ENCODE measurements at regions not wholly inside any gene's neighbourhood (a gene's known extent, or its start where the extent isn't known, plus 50 kb on each side); places are given as distances from the start of the nearest gene placed in this dataset.

DNA sequence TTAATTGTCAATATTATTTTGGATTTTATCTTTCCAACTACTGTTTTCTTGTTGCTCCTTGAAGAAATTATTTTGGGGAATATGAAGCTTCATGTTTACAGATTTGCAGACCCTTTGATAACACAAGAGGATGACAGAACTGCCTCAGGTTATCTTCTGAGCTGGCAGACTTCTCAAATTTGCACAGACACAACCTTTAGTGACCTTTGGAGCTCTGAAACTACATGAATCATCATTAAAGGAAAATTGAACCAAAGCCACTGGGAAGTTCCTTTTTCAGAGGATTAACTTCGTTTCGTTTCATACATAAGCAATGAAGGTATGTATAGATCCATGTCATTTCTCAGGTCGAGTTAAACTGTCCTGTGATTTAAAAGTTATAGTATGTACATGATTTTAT lies 85.9 kb downstream of the FBXO5 start:
- FAIRE-seq (no peak), DNase-seq (ENCODE audit: insufficient read length, low spot score) (no peak)
- TF ChIP-seq POU2F2 (IDR thresholded peaks at IDR 0.05; ENCODE audit: low read depth, low read length) = no peak
- no peak for TF ChIP-seq TAF1 (IDR thresholded peaks at IDR 0.05; ENCODE audit: low read depth, low read length)
- no peak for TF ChIP-seq SPI1 (IDR thresholded peaks at IDR 0.05; ENCODE audit: low read depth, low read length)
- no peak for TF ChIP-seq POLR2A (IDR thresholded peaks at IDR 0.05; ENCODE audit: low read depth, low read length)
- no peak for TF ChIP-seq PAX5 (IDR thresholded peaks at IDR 0.05; ENCODE audit: insufficient read depth, low read length, severe bottlenecking)
- TF ChIP-seq POLR2AphosphoS5 (IDR thresholded peaks at IDR 0.05; ENCODE audit: low read depth, low read length) = no peak

GRCh38 chr6:152897807-152898399 lies 84.9 kb downstream of the FBXO5 start:
- DNase-seq (ENCODE audit: insufficient read length, low spot score) (peak; percentile 15), FAIRE-seq (peak; percentile 90)
- TF ChIP-seq POU2F2 (IDR thresholded peaks at IDR 0.05; ENCODE audit: low read depth, low read length) = no peak
- no peak for TF ChIP-seq PAX5 (IDR thresholded peaks at IDR 0.05; ENCODE audit: insufficient read depth, low read length, severe bottlenecking)

GRCh38 chr6:152904678-152905077 lies 78.2 kb downstream of the FBXO5 start:
- no peak for TF ChIP-seq POU2F2 (IDR thresholded peaks at IDR 0.05; ENCODE audit: low read depth, low read length)
- TF ChIP-seq PAX5 (IDR thresholded peaks at IDR 0.05; ENCODE audit: insufficient read depth, low read length, severe bottlenecking) = no peak
- no peak for TF ChIP-seq POLR2A (IDR thresholded peaks at IDR 0.05; ENCODE audit: low read depth, low read length)
- no peak for TF ChIP-seq SPI1 (IDR thresholded peaks at IDR 0.05; ENCODE audit: low read depth, low read length)
- TF ChIP-seq TAF1 (IDR thresholded peaks at IDR 0.05; ENCODE audit: low read depth, low read length) = no peak
- TF ChIP-seq POLR2AphosphoS5 (IDR thresholded peaks at IDR 0.05; ENCODE audit: low read depth, low read length) = no peak
- no peak for FAIRE-seq
- DNase-seq (ENCODE audit: insufficient read length, low spot score) = no peak

DNA sequence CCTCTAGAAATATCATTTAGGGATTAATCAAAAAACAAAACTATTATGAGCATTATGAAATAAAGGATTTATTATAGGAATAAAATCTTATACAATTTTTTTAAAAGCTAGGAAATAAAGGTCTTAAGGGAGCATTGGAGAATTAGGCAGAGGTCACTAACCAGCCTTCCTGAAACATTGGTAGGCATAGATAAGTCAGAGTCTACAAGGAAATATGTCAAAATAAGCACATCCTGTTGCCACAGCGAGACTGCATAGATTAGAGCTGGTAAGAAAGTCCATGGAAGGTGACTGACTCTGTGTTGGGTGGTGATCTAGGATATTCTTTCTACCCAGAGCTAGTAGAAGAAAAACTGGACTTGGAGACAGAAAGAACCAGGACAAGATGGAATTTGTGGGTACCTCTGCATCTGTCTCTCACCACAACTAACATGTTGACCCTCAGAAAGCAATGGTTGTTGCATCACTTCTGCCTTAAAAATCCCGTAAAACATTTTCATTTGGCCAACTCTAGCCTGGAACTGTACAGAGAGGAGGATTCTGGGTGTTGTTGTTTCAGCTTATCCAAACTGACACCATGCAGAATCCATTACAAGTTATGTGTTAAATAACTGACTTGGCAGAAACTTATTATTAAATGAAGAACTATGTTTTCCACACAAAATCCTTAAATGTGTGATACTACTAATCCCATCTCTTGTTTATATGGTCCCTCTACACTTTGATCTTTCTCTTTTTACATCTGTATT lies 77.1 kb downstream of the FBXO5 start:
- DNase-seq (ENCODE audit: insufficient read length, low spot score) (no peak), FAIRE-seq (no peak)
- TF ChIP-seq TAF1 (IDR thresholded peaks at IDR 0.05; ENCODE audit: low read depth, low read length) (no peak), SPI1 (IDR thresholded peaks at IDR 0.05; ENCODE audit: low read depth, low read length) (no peak), POU2F2 (IDR thresholded peaks at IDR 0.05; ENCODE audit: low read depth, low read length) (no peak), POLR2A (IDR thresholded peaks at IDR 0.05; ENCODE audit: low read depth, low read length) (no peak), POLR2AphosphoS5 (IDR thresholded peaks at IDR 0.05; ENCODE audit: low read depth, low read length) (no peak), PAX5 (IDR thresholded peaks at IDR 0.05; ENCODE audit: insufficient read depth, low read length, severe bottlenecking) (no peak)

DNA sequence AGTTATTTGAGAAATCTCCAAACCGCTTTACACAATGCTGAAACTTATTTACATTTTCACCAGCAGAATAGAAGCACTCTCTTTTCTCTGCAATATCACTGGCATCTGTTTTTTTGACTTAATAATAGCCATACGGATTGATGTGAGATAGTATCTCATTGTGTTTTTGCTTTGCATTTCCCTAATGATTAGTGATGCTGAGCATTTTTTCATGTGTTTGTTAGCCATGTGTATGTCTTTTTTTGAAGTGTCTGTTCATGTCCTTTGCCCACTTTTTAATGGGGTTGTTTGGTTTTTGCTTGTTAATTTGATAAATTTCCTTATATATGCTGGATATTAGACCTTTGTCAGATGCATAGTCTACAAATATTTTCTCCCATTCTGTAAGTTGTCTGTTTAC lies 73.6 kb downstream of the FBXO5 start:
- FAIRE-seq (no peak), DNase-seq (ENCODE audit: insufficient read length, low spot score) (no peak)
- TF ChIP-seq PAX5 (IDR thresholded peaks at IDR 0.05; ENCODE audit: insufficient read depth, low read length, severe bottlenecking) (no peak), TAF1 (IDR thresholded peaks at IDR 0.05; ENCODE audit: low read depth, low read length) (no peak), SPI1 (IDR thresholded peaks at IDR 0.05; ENCODE audit: low read depth, low read length) (no peak), POLR2A (IDR thresholded peaks at IDR 0.05; ENCODE audit: low read depth, low read length) (no peak), POLR2AphosphoS5 (IDR thresholded peaks at IDR 0.05; ENCODE audit: low read depth, low read length) (no peak), POU2F2 (IDR thresholded peaks at IDR 0.05; ENCODE audit: low read depth, low read length) (no peak)

GRCh38 chr6:152916035-152916434 lies 66.8 kb downstream of the FBXO5 start:
- DNase-seq (ENCODE audit: insufficient read length, low spot score) (no peak), FAIRE-seq (no peak)
- TF ChIP-seq TAF1 (IDR thresholded peaks at IDR 0.05; ENCODE audit: low read depth, low read length) (no peak), POLR2AphosphoS5 (IDR thresholded peaks at IDR 0.05; ENCODE audit: low read depth, low read length) (no peak), POLR2A (IDR thresholded peaks at IDR 0.05; ENCODE audit: low read depth, low read length) (no peak)

GRCh38 chr6:152918991-152919390 lies 63.9 kb downstream of the FBXO5 start:
- no peak for FAIRE-seq
- TF ChIP-seq TAF1 (IDR thresholded peaks at IDR 0.05; ENCODE audit: low read depth, low read length) (no peak), POLR2A (IDR thresholded peaks at IDR 0.05; ENCODE audit: low read depth, low read length) (no peak), SPI1 (IDR thresholded peaks at IDR 0.05; ENCODE audit: low read depth, low read length) (no peak), POU2F2 (IDR thresholded peaks at IDR 0.05; ENCODE audit: low read depth, low read length) (no peak), PAX5 (IDR thresholded peaks at IDR 0.05; ENCODE audit: insufficient read depth, low read length, severe bottlenecking) (no peak), POLR2AphosphoS5 (IDR thresholded peaks at IDR 0.05; ENCODE audit: low read depth, low read length) (no peak)
- no peak for DNase-seq (ENCODE audit: insufficient read length, low spot score)

DNA sequence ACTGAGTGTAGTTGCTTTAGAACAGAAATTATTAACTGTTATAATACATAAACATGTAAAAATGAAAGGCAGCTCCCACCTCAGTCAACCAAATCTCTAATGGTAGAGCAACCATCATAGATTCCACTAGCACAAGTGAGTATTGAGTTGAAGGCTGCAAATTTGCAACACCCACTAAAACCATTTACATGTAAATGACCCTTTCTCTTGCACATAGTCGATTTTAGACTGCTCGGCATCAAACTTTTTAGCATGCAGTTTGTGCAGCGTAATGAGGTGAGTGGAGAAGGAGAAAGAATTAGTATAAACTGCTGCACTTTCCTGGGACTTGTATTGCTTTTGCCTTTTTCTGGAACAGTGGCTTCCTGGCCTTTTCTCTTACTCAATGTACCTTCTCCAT lies 62.8 kb downstream of the FBXO5 start:
- TF ChIP-seq POLR2AphosphoS5 (IDR thresholded peaks at IDR 0.05; ENCODE audit: low read depth, low read length) (no peak), POU2F2 (IDR thresholded peaks at IDR 0.05; ENCODE audit: low read depth, low read length) (no peak), PAX5 (IDR thresholded peaks at IDR 0.05; ENCODE audit: insufficient read depth, low read length, severe bottlenecking) (no peak), POLR2A (IDR thresholded peaks at IDR 0.05; ENCODE audit: low read depth, low read length) (no peak), SPI1 (IDR thresholded peaks at IDR 0.05; ENCODE audit: low read depth, low read length) (no peak), TAF1 (IDR thresholded peaks at IDR 0.05; ENCODE audit: low read depth, low read length) (no peak)
- DNase-seq (ENCODE audit: insufficient read length, low spot score) (no peak), FAIRE-seq (no peak)

All from GM12891 (cell line).